ENCODE measurements at regions not wholly inside any gene's neighbourhood (a gene's known extent, or its start where the extent isn't known, plus 50 kb on each side); places are given as distances from the start of the nearest gene placed in this dataset.
"Not testable (repeated sequence)": the region's sequence is repeated elsewhere in the genome, so short reads cannot be mapped to it uniquely, and the experiment has no call there.

- no peak for DNase-seq (ENCODE audit: low read depth in 2 of 2)
Measured at GRCh38 chr9:82382887-82383616, 394.5 kb downstream of the SPATA31D1 start.

- no peak for DNase-seq (ENCODE audit: low read depth in 2 of 2)
Measured at GRCh38 chr9:82385633-82386032, 397.1 kb downstream of the SPATA31D1 start.

- no peak for DNase-seq (ENCODE audit: low read depth in 2 of 2)
Measured at GRCh38 chr9:82397534-82397933, 409.0 kb downstream of the SPATA31D1 start.

- peak; percentile 36 to 44 for DNase-seq (ENCODE audit: low read depth in 2 of 2)
Measured at GRCh38 chr9:82404196-82404870, 415.8 kb downstream of the SPATA31D1 start.

- peak in 1 of 2 experiments; percentile 4 for DNase-seq (ENCODE audit: low read depth in 2 of 2)
Measured at GRCh38 chr9:82404881-82405280, 416.3 kb downstream of the SPATA31D1 start.

GRCh38 chr9:82406456-82407085 lies 418.0 kb downstream of the SPATA31D1 start:
- no peak for DNase-seq (ENCODE audit: low read depth in 2 of 2)

GRCh38 chr9:82410306-82410705 lies 421.7 kb downstream of the SPATA31D1 start:
- DNase-seq (ENCODE audit: low read depth in 2 of 2): no peak

- DNase-seq (ENCODE audit: low read depth in 2 of 2): no peak
Measured at GRCh38 chr9:82410866-82411265, 422.3 kb downstream of the SPATA31D1 start.

- no peak for DNase-seq (ENCODE audit: low read depth in 2 of 2)
Measured at GRCh38 chr9:82412586-82413305, 424.2 kb downstream of the SPATA31D1 start.

GRCh38 chr9:82417501-82417900 lies 428.9 kb downstream of the SPATA31D1 start:
- DNase-seq (ENCODE audit: low read depth in 2 of 2): no peak

GRCh38 chr9:82418334-82418733 lies 429.8 kb downstream of the SPATA31D1 start:
- no peak for DNase-seq (ENCODE audit: low read depth in 2 of 2)

- DNase-seq (ENCODE audit: low read depth in 2 of 2): no peak
Measured at GRCh38 chr9:82419696-82420486, 431.3 kb downstream of the SPATA31D1 start.

- DNase-seq (ENCODE audit: low read depth in 2 of 2): no peak
Measured at GRCh38 chr9:82421498-82421897, 432.9 kb downstream of the SPATA31D1 start.

- DNase-seq (ENCODE audit: low read depth in 2 of 2): no peak
Measured at GRCh38 chr9:82423700-82424099, 435.1 kb downstream of the SPATA31D1 start.

GRCh38 chr9:82424599-82425120 lies 436.1 kb downstream of the SPATA31D1 start:
- DNase-seq (ENCODE audit: low read depth in 2 of 2): no peak

- no peak for DNase-seq (ENCODE audit: low read depth in 2 of 2)
Measured at GRCh38 chr9:82431121-82431520, 442.5 kb downstream of the SPATA31D1 start.

- DNase-seq (ENCODE audit: low read depth in 2 of 2): not testable (repeated sequence)
Measured at GRCh38 chr9:82433290-82433931, 444.8 kb downstream of the SPATA31D1 start.

- DNase-seq (ENCODE audit: low read depth in 2 of 2): no peak
Measured at GRCh38 chr9:82436475-82436874, 447.9 kb downstream of the SPATA31D1 start.

- DNase-seq (ENCODE audit: low read depth in 2 of 2): not testable (repeated sequence)
Measured at GRCh38 chr9:82437183-82437582, 448.6 kb downstream of the SPATA31D1 start.

GRCh38 chr9:82438581-82438980 lies 450.0 kb downstream of the SPATA31D1 start:
- DNase-seq (ENCODE audit: low read depth in 2 of 2): no peak

GRCh38 chr9:82443312-82443711 lies 454.7 kb downstream of the SPATA31D1 start:
- DNase-seq (ENCODE audit: low read depth in 2 of 2): no peak
